OCI-LY1 (cell line): ENCODE measurements at regions not wholly inside any gene's neighbourhood (a gene's known extent, or its start where the extent isn't known, plus 50 kb on each side); places are given as distances from the start of the nearest gene placed in this dataset.

ENCODE experiments used
- H2AFZ ChIP-seq: fragments of 200-600 bp; sonication (generic), shearing (Covaris generic); 2 replicates; pipeline ENCODE4 v1.6.0; 2014; ENCODE audit warnings: antibody characterized with exemption, mild to moderate bottlenecking, low read length
- H3F3A ChIP-seq: fragments of 200-600 bp; sonication (generic), shearing (Covaris generic); 2 replicates; pipeline ENCODE4 v1.6.0; 2014; ENCODE audit warnings: mild to moderate bottlenecking, antibody characterized with exemption, low read length, moderate library complexity; ENCODE audit not compliant: insufficient read depth
- H3K27ac ChIP-seq: fragments of 200-600 bp; sonication (generic); 2 replicates; pipeline ENCODE4 v1.5.1; 2014; ENCODE audit warnings: low read length, mixed run types, mild to moderate bottlenecking, low read depth; ENCODE audit not compliant: poor library complexity, severe bottlenecking
- H3K27me3 ChIP-seq: fragments of 200-600 bp; sonication (generic); 2 replicates; pipeline ENCODE4 v1.6.0; 2014; ENCODE audit warnings: antibody characterized with exemption, mild to moderate bottlenecking, low read length, moderate library complexity; ENCODE audit not compliant: insufficient read depth
- H3K36me3 ChIP-seq: fragments of 200-600 bp; sonication (generic); 2 replicates; pipeline ENCODE4 v1.6.1; 2014; ENCODE audit warnings: mild to moderate bottlenecking, antibody characterized with exemption, low read length, moderate library complexity, mixed read lengths; ENCODE audit not compliant: insufficient read depth
- H3K4me1 ChIP-seq: fragments of 200-600 bp; sonication (generic); 2 replicates; pipeline ENCODE4 v1.5.1; 2014; ENCODE audit warnings: mild to moderate bottlenecking, low read length, moderate library complexity; ENCODE audit not compliant: insufficient read depth, severe bottlenecking
- H3K4me2 ChIP-seq: fragments of 200-600 bp; sonication (generic), shearing (Covaris generic); 2 replicates; pipeline ENCODE4 v1.6.1; 2014; ENCODE audit warnings: low read length
- H3K4me3 ChIP-seq: fragments of 200-600 bp; sonication (generic); 2 replicates; pipeline ENCODE4 v1.5.1; 2014; ENCODE audit warnings: low read length, low read depth, mild to moderate bottlenecking, mixed read lengths; ENCODE audit not compliant: poor library complexity, severe bottlenecking
- H3K79me2 ChIP-seq: fragments of 200-600 bp; shearing (Covaris generic); 2 replicates; pipeline ENCODE4 v1.6.1; 2016; ENCODE audit warnings: mixed run types, low read length, mixed read lengths; ENCODE audit not compliant: insufficient read depth
- H3K9ac ChIP-seq: fragments of 200-600 bp; sonication (generic), shearing (Covaris generic); 2 replicates; pipeline ENCODE4 v1.6.1; 2014; ENCODE audit warnings: mild to moderate bottlenecking, low read length, mixed read lengths
- H3K9me2 ChIP-seq: fragments of 200-600 bp; sonication (generic), shearing (Covaris generic); 2 replicates; pipeline ENCODE4 v1.6.1; 2014; ENCODE audit warnings: low read depth, mild to moderate bottlenecking, low read length, mixed read lengths
- H3K9me3 ChIP-seq: fragments of 200-600 bp; shearing (Covaris generic); 2 replicates; pipeline ENCODE4 v1.6.1; 2014; ENCODE audit warnings: low read length, mixed read lengths
- H4K20me1 ChIP-seq: fragments of 200-600 bp; sonication (generic), shearing (Covaris generic); 2 replicates; pipeline ENCODE4 v1.6.0; 2016; ENCODE audit warnings: mild to moderate bottlenecking, low read length; ENCODE audit not compliant: insufficient read depth
- CTCF ChIP-seq: fragments of 200-600 bp; sonication (generic), shearing (Covaris generic); IDR thresholded peaks from 2 replicates; pipeline ENCODE4 v1.5.1; 2017; ENCODE audit warnings: mild to moderate bottlenecking, antibody characterized with exemption, low read length, moderate library complexity, mixed read lengths
- EZH2 ChIP-seq: fragments of 200-600 bp; sonication (generic), shearing (Covaris generic); IDR thresholded peaks from 2 replicates; pipeline ENCODE4 v1.8.0; 2017; ENCODE audit warnings: borderline replicate concordance, mixed run types, mild to moderate bottlenecking, antibody characterized with exemption, low read length, moderate library complexity, mixed read lengths

- no peak for TF ChIP-seq CTCF
- TF ChIP-seq EZH2 = no peak
- Histone ChIP-seq H3K9me3 (no peaks in the 10 kb centered on the region), H3K27me3 (no peaks in the 10 kb centered on the region), H3K79me2 (no peaks in the 10 kb centered on the region), H3F3A (no peaks in the 10 kb centered on the region), H3K4me1 (peaks cover 9% of the 10 kb centered on the region), H3K4me2 (no peak overlapping the region), H3K27ac (no peak overlapping the region), H2AFZ (no peak overlapping the region), H4K20me1 (no peaks in the 10 kb centered on the region), H3K9ac (no peak overlapping the region), H3K4me3 (no peak overlapping the region), H3K36me3 (no peaks in the 10 kb centered on the region), H3K9me2 (no peaks in the 10 kb centered on the region)
Measured at GRCh38 chr4:130424211-130424610, 1328.3 kb downstream of the C4orf33 start.

GRCh38 chr4:130432289-130432688, 1336.3 kb downstream of the C4orf33 start:
- no peaks in the 10 kb centered on the region for H3K9me2 ChIP-seq
- no peak overlapping the region for H3K27ac ChIP-seq
- H3F3A ChIP-seq = no peaks in the 10 kb centered on the region
- TF ChIP-seq CTCF = no peak
- TF ChIP-seq EZH2 = no peak
- H3K4me3 ChIP-seq = no peak overlapping the region
- no peak overlapping the region for H3K4me2 ChIP-seq
- H3K4me1 ChIP-seq = peaks cover 7% of the 10 kb centered on the region
- no peaks in the 10 kb centered on the region for H3K79me2 ChIP-seq
- H4K20me1 ChIP-seq = no peaks in the 10 kb centered on the region
- H3K9me3 ChIP-seq = no peaks in the 10 kb centered on the region
- no peaks in the 10 kb centered on the region for H3K27me3 ChIP-seq
- peak overlapping the region; percentile 34; the same call in 1 of the 2 replicates for H2AFZ ChIP-seq
- no peak overlapping the region for H3K9ac ChIP-seq
- H3K36me3 ChIP-seq = no peaks in the 10 kb centered on the region

- no peak for TF ChIP-seq EZH2
- no peak for TF ChIP-seq CTCF
Measured at GRCh38 chr4:130449741-130450140, 1353.8 kb downstream of the C4orf33 start.

More at GRCh38 chr4:130449741-130450140, 1353.8 kb downstream of the C4orf33 start:
- Histone ChIP-seq H3K4me3 (no peak overlapping the region), H3K79me2 (no peaks in the 10 kb centered on the region), H3K4me1 (no peaks in the 10 kb centered on the region), H3K4me2 (no peak overlapping the region), H3K9me3 (no peaks in the 10 kb centered on the region), H2AFZ (no peak overlapping the region), H3K9me2 (no peaks in the 10 kb centered on the region), H3K36me3 (no peaks in the 10 kb centered on the region), H3F3A (no peaks in the 10 kb centered on the region), H3K27ac (no peak overlapping the region), H3K9ac (no peak overlapping the region), H4K20me1 (no peaks in the 10 kb centered on the region), H3K27me3 (no peaks in the 10 kb centered on the region)
